ENCODE measurements at regions not wholly inside any gene's neighbourhood (a gene's known extent, or its start where the extent isn't known, plus 50 kb on each side); places are given as distances from the start of the nearest gene placed in this dataset.

DNA sequence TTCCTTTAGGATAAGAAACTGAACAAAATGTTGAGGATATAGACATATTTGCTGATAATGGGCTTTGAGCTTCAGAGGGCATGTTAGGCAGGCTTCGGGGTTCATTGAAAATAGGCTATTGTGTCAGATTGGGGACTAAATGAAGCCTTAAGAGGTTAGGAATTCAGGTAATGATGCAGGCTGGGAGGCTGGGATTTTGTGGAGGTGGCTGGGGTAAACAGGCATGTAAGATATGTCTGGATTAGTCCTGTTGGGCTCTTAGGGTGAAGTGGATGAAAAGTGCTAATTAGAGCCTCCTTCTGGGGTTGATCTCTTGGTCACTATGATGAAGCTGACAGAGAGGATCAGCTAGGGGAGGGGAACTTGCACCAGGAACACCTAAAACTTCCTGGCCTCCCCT lies 80.2 kb upstream of the ESX1 start:
- TF ChIP-seq, protein P1, sequence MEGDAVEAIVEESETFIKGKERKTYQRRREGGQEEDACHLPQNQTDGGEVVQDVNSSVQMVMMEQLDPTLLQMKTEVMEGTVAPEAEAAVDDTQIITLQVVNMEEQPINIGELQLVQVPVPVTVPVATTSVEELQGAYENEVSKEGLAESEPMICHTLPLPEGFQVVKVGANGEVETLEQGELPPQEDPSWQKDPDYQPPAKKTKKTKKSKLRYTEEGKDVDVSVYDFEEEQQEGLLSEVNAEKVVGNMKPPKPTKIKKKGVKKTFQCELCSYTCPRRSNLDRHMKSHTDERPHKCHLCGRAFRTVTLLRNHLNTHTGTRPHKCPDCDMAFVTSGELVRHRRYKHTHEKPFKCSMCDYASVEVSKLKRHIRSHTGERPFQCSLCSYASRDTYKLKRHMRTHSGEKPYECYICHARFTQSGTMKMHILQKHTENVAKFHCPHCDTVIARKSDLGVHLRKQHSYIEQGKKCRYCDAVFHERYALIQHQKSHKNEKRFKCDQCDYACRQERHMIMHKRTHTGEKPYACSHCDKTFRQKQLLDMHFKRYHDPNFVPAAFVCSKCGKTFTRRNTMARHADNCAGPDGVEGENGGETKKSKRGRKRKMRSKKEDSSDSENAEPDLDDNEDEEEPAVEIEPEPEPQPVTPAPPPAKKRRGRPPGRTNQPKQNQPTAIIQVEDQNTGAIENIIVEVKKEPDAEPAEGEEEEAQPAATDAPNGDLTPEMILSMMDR (IDR thresholded peaks at IDR 0.05), result no peak
- TF ChIP-seq POLR2A (IDR thresholded peaks at IDR 0.05), result no peak

All from testis (tissue), 2 donors.